Duodenal mucosa (tissue), 2 donors: ENCODE measurements at regions not wholly inside any gene's neighbourhood (a gene's known extent, or its start where the extent isn't known, plus 50 kb on each side); places are given as distances from the start of the nearest gene placed in this dataset.

Experiments used
- H3K27ac ChIP-seq: one replicate; pipeline ENCODE4 v1.7.0; 2013; ENCODE audit warnings: low read depth, low read length
- H3K27me3 ChIP-seq, 2 donors: one replicate each; pipeline ENCODE4 v1.7.0; 2013; ENCODE audit warnings: low read length in 2 of 2, control low read depth in 1 of 2; ENCODE audit not compliant: insufficient read depth in 2 of 2, control insufficient read depth in 1 of 2
- H3K36me3 ChIP-seq, 2 donors: one replicate each; pipeline ENCODE4 v1.7.0; 2013; ENCODE audit warnings: low read length in 2 of 2, control low read depth in 1 of 2; ENCODE audit not compliant: insufficient read depth in 2 of 2, control insufficient read depth in 1 of 2
- H3K4me1 ChIP-seq, 2 donors: one replicate each; pipeline ENCODE4 v1.7.0; 2013; ENCODE audit warnings: low read length in 2 of 2, control low read depth in 1 of 2; ENCODE audit not compliant: insufficient read depth in 2 of 2, control insufficient read depth in 1 of 2
- H3K4me3 ChIP-seq, 2 donors: one replicate each; pipeline ENCODE4 v1.7.0; 2013; ENCODE audit warnings: low read length in 2 of 2, low read depth in 1 of 2
- H3K9ac ChIP-seq, 2 donors: one replicate each; pipeline ENCODE4 v1.7.0; 2013; ENCODE audit warnings: low read length in 2 of 2, low read depth in 1 of 2
- H3K9me3 ChIP-seq, 2 donors: one replicate each; pipeline ENCODE4 v1.7.0; 2013; ENCODE audit warnings: low read length in 2 of 2, control low read depth in 1 of 2; ENCODE audit not compliant: control insufficient read depth in 1 of 2

- H3K4me3 ChIP-seq = no peak overlapping the region
- no peak overlapping the region for H3K9ac ChIP-seq
Observed at GRCh38 chr13:61850794-61851193, 435.1 kb upstream of the PCDH20 start.

GRCh38 chr13:61838568-61838967 is 422.9 kb upstream of the PCDH20 start:
- no peak overlapping the region for H3K27ac ChIP-seq
- H3K9ac ChIP-seq = no peak overlapping the region
- no peaks in the 10 kb centered on the region for H3K9me3 ChIP-seq
- H3K36me3 ChIP-seq = no peaks in the 10 kb centered on the region
- H3K4me1 ChIP-seq = no peaks in the 10 kb centered on the region
- no peaks in the 10 kb centered on the region for H3K27me3 ChIP-seq
- no peak overlapping the region for H3K4me3 ChIP-seq

More at GRCh38 chr13:61850794-61851193, 435.1 kb upstream of the PCDH20 start:
- Histone ChIP-seq H3K9me3 (no peaks in the 10 kb centered on the region), H3K36me3 (no peaks in the 10 kb centered on the region), H3K27ac (no peak overlapping the region), H3K4me1 (no peaks in the 10 kb centered on the region), H3K27me3 (no peaks in the 10 kb centered on the region)

DNA sequence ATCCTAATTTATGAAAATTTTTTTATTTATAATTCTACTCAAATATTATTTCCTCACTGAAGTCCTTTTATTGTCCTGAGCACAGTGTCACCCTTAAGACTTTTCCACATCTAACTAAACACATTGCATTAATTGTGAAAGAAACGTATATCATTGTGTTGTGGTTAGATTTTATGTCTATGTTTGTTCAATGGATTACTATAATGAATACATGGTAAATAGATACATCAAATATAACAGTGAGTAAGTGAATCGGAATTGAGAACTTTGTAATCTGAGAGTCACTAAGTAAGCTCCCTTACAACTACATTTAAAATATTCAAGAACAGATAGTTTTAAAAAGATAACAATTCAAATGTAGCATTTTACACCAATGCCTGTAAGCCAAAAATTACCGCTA is 417.6 kb upstream of the PCDH20 start:
- H3K36me3 ChIP-seq = no peaks in the 10 kb centered on the region
- H3K9me3 ChIP-seq = no peaks in the 10 kb centered on the region
- H3K4me1 ChIP-seq = no peaks in the 10 kb centered on the region
- no peak overlapping the region for H3K27ac ChIP-seq
- H3K9ac ChIP-seq = no peak overlapping the region
- H3K27me3 ChIP-seq = no peaks in the 10 kb centered on the region
- no peak overlapping the region for H3K4me3 ChIP-seq

- H3K9ac ChIP-seq = no peak overlapping the region
- H3K27ac ChIP-seq = no peak overlapping the region
Observed at GRCh38 chr13:61831026-61831425, 415.4 kb upstream of the PCDH20 start.

GRCh38 chr13:61830475-61830874 is 414.8 kb upstream of the PCDH20 start:
- no peaks in the 10 kb centered on the region for H3K27me3 ChIP-seq
- no peaks in the 10 kb centered on the region for H3K4me1 ChIP-seq
- H3K36me3 ChIP-seq = no peaks in the 10 kb centered on the region
- H3K9ac ChIP-seq = no peak overlapping the region
- no peaks in the 10 kb centered on the region for H3K9me3 ChIP-seq
- H3K4me3 ChIP-seq = no peak overlapping the region
- H3K27ac ChIP-seq = no peak overlapping the region

More at GRCh38 chr13:61831026-61831425, 415.4 kb upstream of the PCDH20 start:
- no peaks in the 10 kb centered on the region for H3K9me3 ChIP-seq
- no peaks in the 10 kb centered on the region for H3K4me1 ChIP-seq
- H3K4me3 ChIP-seq = no peak overlapping the region
- H3K36me3 ChIP-seq = no peaks in the 10 kb centered on the region
- no peaks in the 10 kb centered on the region for H3K27me3 ChIP-seq

GRCh38 chr13:61824168-61824567 is 408.5 kb upstream of the PCDH20 start:
- H3K36me3 ChIP-seq = no peaks in the 10 kb centered on the region
- H3K9me3 ChIP-seq = no peaks in the 10 kb centered on the region
- H3K27ac ChIP-seq = no peak overlapping the region
- H3K27me3 ChIP-seq = no peaks in the 10 kb centered on the region
- no peak overlapping the region for H3K9ac ChIP-seq
- no peaks in the 10 kb centered on the region for H3K4me1 ChIP-seq
- H3K4me3 ChIP-seq = no peak overlapping the region

- Histone ChIP-seq H3K27ac (no peak overlapping the region), H3K9ac (no peak overlapping the region), H3K9me3 (no peaks in the 10 kb centered on the region), H3K36me3 (no peaks in the 10 kb centered on the region), H3K4me1 (no peaks in the 10 kb centered on the region), H3K27me3 (no peaks in the 10 kb centered on the region), H3K4me3 (no peak overlapping the region)
Observed at GRCh38 chr13:61812286-61812685, 396.6 kb upstream of the PCDH20 start.

GRCh38 chr13:61810065-61810464 is 394.4 kb upstream of the PCDH20 start:
- no peak overlapping the region for H3K27ac ChIP-seq
- no peaks in the 10 kb centered on the region for H3K4me1 ChIP-seq
- no peaks in the 10 kb centered on the region for H3K27me3 ChIP-seq
- H3K9ac ChIP-seq = no peak overlapping the region
- H3K4me3 ChIP-seq = no peak overlapping the region
- H3K9me3 ChIP-seq = no peaks in the 10 kb centered on the region
- H3K36me3 ChIP-seq = no peaks in the 10 kb centered on the region

- Histone ChIP-seq H3K4me3 (no peak overlapping the region), H3K4me1 (no peaks in the 10 kb centered on the region), H3K27me3 (no peaks in the 10 kb centered on the region), H3K36me3 (no peaks in the 10 kb centered on the region), H3K9me3 (no peaks in the 10 kb centered on the region), H3K27ac (no peak overlapping the region), H3K9ac (no peak overlapping the region)
Observed at GRCh38 chr13:61797397-61797796, 381.7 kb upstream of the PCDH20 start.

DNA sequence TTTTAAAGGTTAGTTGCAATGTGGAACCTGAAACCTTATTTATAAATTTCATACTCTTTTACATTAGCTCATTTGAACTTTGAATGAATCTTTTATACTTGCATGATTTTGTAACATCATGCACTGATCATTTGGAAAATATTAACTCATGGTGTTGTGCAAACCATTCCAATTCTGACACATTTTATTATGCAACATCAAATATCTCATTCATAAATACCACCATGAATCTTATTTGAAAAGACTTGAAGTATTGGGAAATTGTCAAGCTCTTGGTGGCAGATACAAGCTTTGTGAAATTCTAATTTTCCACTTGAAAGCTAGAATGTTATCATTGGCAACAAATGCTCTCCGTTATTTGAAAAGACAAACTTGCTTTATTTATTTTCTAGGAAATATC is 379.9 kb upstream of the PCDH20 start:
- Histone ChIP-seq H3K9me3 (no peaks in the 10 kb centered on the region), H3K36me3 (no peaks in the 10 kb centered on the region), H3K4me1 (no peaks in the 10 kb centered on the region), H3K27ac (no peak overlapping the region), H3K9ac (no peak overlapping the region), H3K27me3 (no peaks in the 10 kb centered on the region), H3K4me3 (no peak overlapping the region)

- Histone ChIP-seq H3K4me1 (no peaks in the 10 kb centered on the region), H3K27ac (no peak overlapping the region), H3K27me3 (no peaks in the 10 kb centered on the region), H3K36me3 (no peaks in the 10 kb centered on the region), H3K4me3 (no peak overlapping the region), H3K9me3 (no peaks in the 10 kb centered on the region), H3K9ac (no peak overlapping the region)
Observed at GRCh38 chr13:61779456-61779855, 363.8 kb upstream of the PCDH20 start.
